ENCODE measurements at regions not wholly inside any gene's neighbourhood (a gene's known extent, or its start where the extent isn't known, plus 50 kb on each side); places are given as distances from the start of the nearest gene placed in this dataset.

- no CpG with 5 or more reads among the region's 2 CpGs for WGBS, 2 experiments (ENCODE audit: extremely low coverage in 2 of 2, insufficient read length in 1 of 2)
- Histone ChIP-seq H3K9ac (ENCODE audit: low read depth, low read length) (no peak overlapping the region), H3K9me3 (ENCODE audit: control insufficient read depth, insufficient read depth, low read length) (no peaks in the 10 kb centered on the region), H3K23ac (ENCODE audit: low read depth, low read length) (no peak overlapping the region), H2AFZ (replicated peaks; ENCODE audit: low read length, poor library complexity) (no peak overlapping the region), H2BK20ac (ENCODE audit: low read depth, low read length) (no peak overlapping the region), H3K4ac (ENCODE audit: low read depth, low read length) (no peak overlapping the region), H3K14ac (replicated peaks; ENCODE audit: low read depth, low read length) (no peak overlapping the region), H3K79me1 (ENCODE audit: low read depth in 1 of 2, low read length in 2 of 2) (no peaks in the 10 kb centered on the region), H3K27ac (ENCODE audit: insufficient read depth, low read length) (no peak overlapping the region), H3K56ac (ENCODE audit: extremely low read depth, insufficient read depth, low read length) (no peak overlapping the region), H4K20me1 (ENCODE audit: insufficient read depth, low read length) (no peaks in the 10 kb centered on the region), H2BK5ac (ENCODE audit: low read depth, low read length, poor library complexity, severe bottlenecking) (no peak overlapping the region), H3K27me3 (ENCODE audit: control insufficient read depth, insufficient read depth, low read length) (peaks cover 6% of the 10 kb centered on the region), H3K18ac (ENCODE audit: low read depth, low read length) (no peak overlapping the region), H4K5ac (ENCODE audit: low read depth, low read length) (no peak overlapping the region), H4K8ac (ENCODE audit: low read depth in 2 of 2, low read length in 2 of 2) (no peak overlapping the region), H2BK15ac (ENCODE audit: low read depth, low read length) (peak overlapping the region; percentile 73; the same call in 1 of the 3 replicates), H3K4me2 (ENCODE audit: low read depth, low read length) (no peak overlapping the region), H3K4me3 (ENCODE audit: insufficient read depth, low read depth, low read length) (no peak overlapping the region), H2BK120ac (ENCODE audit: low read depth, low read length) (no peak overlapping the region), H3K9me1 (ENCODE audit: insufficient read depth, low read length) (no peaks in the 10 kb centered on the region), H3K36me3 (ENCODE audit: control insufficient read depth, insufficient read depth, low read length) (no peaks in the 10 kb centered on the region), H3K4me1 (ENCODE audit: control insufficient read depth, insufficient read depth, low read length) (peaks cover 3% of the 10 kb centered on the region; the same call in 1 of the 2 replicates), H4K91ac (ENCODE audit: insufficient read depth, low read depth, low read length) (no peak overlapping the region), H2AK9ac (replicated peaks; ENCODE audit: low read depth, low read length, poor library complexity) (no peak overlapping the region), H2AK5ac (ENCODE audit: low read depth, low read length) (no peak overlapping the region)
- in situ Hi-C loops (cut with MboI; ENCODE audit: low sequenced_read_pairs), result no loop called here
- no peak for ATAC-seq (ENCODE audit: low read depth)
- no peak for DNase-seq
- dilution Hi-C loops (cut with HindIII; ENCODE audit: low sequenced_read_pairs, unreplicated experiment), result no loop called here
- intact Hi-C loops (cut with micrococcal nuclease), result no loop called here
- CTCF ChIA-PET, result no interaction called here
- POLR2A ChIA-PET (ENCODE audit: unreplicated experiment), result no interaction called here
- BruUV-seq (replicated peaks), result no TSS peak
- TF ChIP-seq NFE2L2 (IDR thresholded peaks at IDR 0.05; ENCODE audit: low read depth, low read length), result no peak
- no peak for TF ChIP-seq MAZ (IDR thresholded peaks at IDR 0.05; ENCODE audit: borderline replicate concordance, low read depth, low read length)
- TF ChIP-seq USF2 (IDR thresholded peaks at IDR 0.05; ENCODE audit: low read depth, low read length), result no peak
- no peak for TF ChIP-seq ELK1 (IDR thresholded peaks at IDR 0.05; ENCODE audit: borderline replicate concordance, low read depth, low read length)
- TF ChIP-seq CTCF (conservative IDR thresholded peaks at IDR 0.05; ENCODE audit: low read depth, low read length), result no peak
- no peak for TF ChIP-seq RAD21 (IDR thresholded peaks at IDR 0.05; ENCODE audit: low read length)
- TF ChIP-seq MXI1 (IDR thresholded peaks at IDR 0.05; ENCODE audit: borderline replicate concordance, low read depth, low read length), result no peak
- no peak for TF ChIP-seq FOS (IDR thresholded peaks at IDR 0.05; ENCODE audit: low read depth, low read length)
- TF ChIP-seq MAFK (IDR thresholded peaks at IDR 0.05; ENCODE audit: low read depth, low read length), result no peak
- no peak for TF ChIP-seq POLR2A (IDR thresholded peaks at IDR 0.05; ENCODE audit: low read depth, low read length)
- no peak for TF ChIP-seq CEBPB (IDR thresholded peaks at IDR 0.05; ENCODE audit: low read depth, low read length)
- TF ChIP-seq BHLHE40 (IDR thresholded peaks at IDR 0.05; ENCODE audit: low read depth, low read length), result no peak
- no peak for TF ChIP-seq SMC3 (IDR thresholded peaks at IDR 0.05; ENCODE audit: low read depth, low read length)
- no peak for TF ChIP-seq RCOR1 (IDR thresholded peaks at IDR 0.05; ENCODE audit: insufficient replicate concordance, low read length)
- TF ChIP-seq RFX5 (IDR thresholded peaks at IDR 0.05; ENCODE audit: low read depth, low read length), result no peak
- TF ChIP-seq CHD1 (IDR thresholded peaks at IDR 0.05; ENCODE audit: low read depth, low read length), result no peak
Measured at GRCh38 chr13:22085001-22085400, 414.1 kb downstream of the FGF9 start.
